NCI-H446 treated with DMSO at 0.1 percent for 48 hours (cell line): ENCODE measurements at regions not wholly inside any gene's neighbourhood (a gene's known extent, or its start where the extent isn't known, plus 50 kb on each side); places are given as distances from the start of the nearest gene placed in this dataset.

Source experiments
- DNase-seq: peaks from one replicate; lab custom pipeline; 2025; lab: John Stamatoyannopoulos, UW

- no peak for DNase-seq
Measured at GRCh38 chr13:88601949-88602348, 930.8 kb downstream of the SLITRK5 start.

GRCh38 chr13:88602786-88603777, 931.9 kb downstream of the SLITRK5 start:
- DNase-seq: no peak

GRCh38 chr13:88617176-88617575, 946.0 kb downstream of the SLITRK5 start:
- DNase-seq: no peak

GRCh38 chr13:88622362-88622973, 951.3 kb downstream of the SLITRK5 start:
- DNase-seq: no peak

- no peak for DNase-seq
Measured at GRCh38 chr13:88623150-88623549, 952.0 kb downstream of the SLITRK5 start.

GRCh38 chr13:88627071-88627470, 955.9 kb downstream of the SLITRK5 start:
- no peak for DNase-seq

- no peak for DNase-seq
Measured at GRCh38 chr13:88628882-88629281, 957.7 kb downstream of the SLITRK5 start.

GRCh38 chr13:88637935-88638334, 966.8 kb downstream of the SLITRK5 start:
- no peak for DNase-seq

GRCh38 chr13:88643233-88643632, 972.1 kb downstream of the SLITRK5 start:
- no peak for DNase-seq

- no peak for DNase-seq
Measured at GRCh38 chr13:88648598-88649373, 977.6 kb downstream of the SLITRK5 start.

- no peak for DNase-seq
Measured at GRCh38 chr13:88649855-88650254, 978.7 kb downstream of the SLITRK5 start.

GRCh38 chr13:88651531-88651930, 980.4 kb downstream of the SLITRK5 start:
- no peak for DNase-seq

- no peak for DNase-seq
Measured at GRCh38 chr13:88656751-88657150, 985.6 kb downstream of the SLITRK5 start.

- no peak for DNase-seq
Measured at GRCh38 chr13:88670509-88670908, 999.3 kb downstream of the SLITRK5 start.

- no peak for DNase-seq
Measured at GRCh38 chr13:88674841-88675240, 1003.7 kb downstream of the SLITRK5 start.

GRCh38 chr13:88675347-88675996, 1004.3 kb downstream of the SLITRK5 start:
- no peak for DNase-seq

- no peak for DNase-seq
Measured at GRCh38 chr13:88676016-88676415, 1004.8 kb downstream of the SLITRK5 start.

GRCh38 chr13:88685459-88685858, 1014.3 kb downstream of the SLITRK5 start:
- no peak for DNase-seq

- no peak for DNase-seq
Measured at GRCh38 chr13:88701551-88701950, 1030.4 kb downstream of the SLITRK5 start.

- no peak for DNase-seq
Measured at GRCh38 chr13:88704600-88705275, 1033.6 kb downstream of the SLITRK5 start.

- DNase-seq: no peak
Measured at GRCh38 chr13:88707646-88708045, 1036.5 kb downstream of the SLITRK5 start.
